Fibroblast of skin of back (primary cell): ENCODE measurements at regions not wholly inside any gene's neighbourhood (a gene's known extent, or its start where the extent isn't known, plus 50 kb on each side); places are given as distances from the start of the nearest gene placed in this dataset.
A peak's percentile ranks its signal among the peaks of the same experiment; 100 is the strongest.
"Not testable (repeated sequence)": the region's sequence is repeated elsewhere in the genome, so short reads cannot be mapped to it uniquely, and the experiment has no call there.

Experiments
- DNase-seq: peaks from one replicate; pipeline ENCODE4 v3.0.0-alpha.2; 2013

DNA sequence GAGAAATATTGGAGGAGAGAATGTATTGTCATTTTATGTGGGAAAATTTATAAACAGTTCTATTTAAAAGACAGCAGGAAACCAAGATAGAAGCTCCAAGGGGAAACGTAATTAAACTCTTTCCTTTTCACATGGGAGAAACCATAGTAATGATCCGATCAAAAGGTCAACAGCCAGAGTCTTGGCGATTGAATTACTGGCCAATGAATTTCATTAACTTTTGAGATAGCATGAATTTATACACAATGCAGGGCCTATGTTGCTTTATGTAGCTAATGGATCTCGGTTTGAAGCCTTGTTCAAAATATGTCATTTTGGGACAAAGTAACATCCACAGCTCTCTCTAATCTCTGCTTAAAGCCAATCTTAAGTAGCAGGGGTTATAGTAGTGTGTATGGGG lies 897.5 kb upstream of the NDST4 start:
- DNase-seq: no peak

DNA sequence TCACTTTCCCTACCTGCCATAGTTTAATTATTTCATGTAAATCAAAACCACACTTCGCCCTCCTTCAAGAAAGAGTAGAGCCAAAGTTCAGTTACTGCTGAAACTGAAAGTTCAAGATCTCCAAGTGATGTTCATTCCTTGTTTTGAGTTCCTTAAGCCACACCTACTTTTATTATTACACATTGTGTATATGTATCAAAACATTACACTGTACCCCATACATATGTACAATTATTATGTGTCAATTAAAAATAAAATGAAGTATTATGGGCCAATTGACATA lies 892.3 kb upstream of the NDST4 start:
- peak; percentile 5 for DNase-seq

DNA sequence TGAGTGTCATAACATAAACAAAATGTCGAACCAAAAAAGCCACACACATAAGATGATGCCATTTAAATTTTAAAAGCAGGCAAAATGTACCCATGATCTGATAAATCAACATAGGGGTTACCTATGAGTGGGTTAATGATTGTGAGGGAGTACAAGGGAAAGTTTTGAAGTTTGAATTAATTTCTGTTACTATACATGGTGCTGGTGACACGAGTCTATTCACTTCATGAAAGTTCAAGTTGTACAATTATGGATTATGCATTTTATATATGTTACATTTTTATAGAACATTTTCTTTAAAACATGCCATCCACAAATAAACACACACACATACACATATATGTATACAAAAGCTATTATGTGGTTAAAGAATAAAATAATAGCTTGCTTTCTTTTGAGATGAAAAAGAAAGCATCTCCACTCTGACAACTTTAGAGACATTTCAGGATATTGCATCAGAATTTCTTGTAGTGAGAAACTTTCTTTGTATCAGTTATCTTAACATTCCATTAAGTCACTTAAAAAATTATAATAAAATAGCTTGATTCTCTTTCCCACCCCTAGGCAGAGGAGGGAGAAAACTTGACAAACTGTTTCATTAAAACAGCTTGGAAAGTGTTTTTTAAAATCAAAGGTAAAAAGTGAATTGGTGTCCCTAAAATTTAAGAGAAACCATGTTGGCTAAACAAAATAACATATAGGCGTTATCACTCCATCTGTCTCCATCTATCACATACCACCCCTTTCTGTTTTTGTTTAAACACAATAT lies 891.8 kb upstream of the NDST4 start:
- DNase-seq: peak; percentile 65

DNA sequence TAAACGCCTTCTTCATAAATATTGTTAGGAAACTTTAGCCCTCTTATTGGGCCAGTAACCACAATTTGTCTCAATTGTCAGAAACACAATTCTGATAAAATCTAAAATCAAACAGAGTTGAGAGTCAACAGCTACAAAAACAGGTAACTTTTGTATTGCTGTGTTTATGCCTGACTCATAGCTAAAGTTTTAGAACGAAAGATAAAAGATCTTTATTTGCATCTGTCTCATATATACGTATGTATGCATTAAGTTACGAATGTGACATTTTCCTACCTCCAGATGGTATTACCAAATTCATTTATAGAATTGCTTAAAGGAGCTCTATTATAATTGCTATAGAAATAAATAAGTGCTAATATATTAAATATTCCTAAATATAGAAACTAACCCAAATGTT lies 887.9 kb upstream of the NDST4 start:
- DNase-seq: no peak

DNA sequence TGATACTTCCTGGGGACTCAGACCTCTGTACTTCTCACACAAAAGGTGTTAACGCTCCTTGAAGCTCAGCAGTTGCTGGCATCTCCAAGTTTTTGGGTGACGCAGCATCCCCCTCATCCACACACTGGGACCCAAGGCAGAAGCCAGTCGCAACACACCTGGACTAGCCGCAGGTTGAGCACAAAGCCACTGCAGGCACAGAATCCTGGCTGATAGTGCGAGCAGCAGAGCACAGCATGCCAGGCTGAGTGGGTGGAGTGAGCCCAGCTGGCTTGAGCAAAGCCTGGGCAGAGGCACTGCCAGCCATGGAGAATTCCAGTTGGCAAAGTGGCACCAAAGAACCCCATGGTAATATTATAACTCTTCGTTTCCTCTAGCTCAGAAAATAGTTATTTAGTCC lies 873.2 kb upstream of the NDST4 start:
- no peak for DNase-seq

DNA sequence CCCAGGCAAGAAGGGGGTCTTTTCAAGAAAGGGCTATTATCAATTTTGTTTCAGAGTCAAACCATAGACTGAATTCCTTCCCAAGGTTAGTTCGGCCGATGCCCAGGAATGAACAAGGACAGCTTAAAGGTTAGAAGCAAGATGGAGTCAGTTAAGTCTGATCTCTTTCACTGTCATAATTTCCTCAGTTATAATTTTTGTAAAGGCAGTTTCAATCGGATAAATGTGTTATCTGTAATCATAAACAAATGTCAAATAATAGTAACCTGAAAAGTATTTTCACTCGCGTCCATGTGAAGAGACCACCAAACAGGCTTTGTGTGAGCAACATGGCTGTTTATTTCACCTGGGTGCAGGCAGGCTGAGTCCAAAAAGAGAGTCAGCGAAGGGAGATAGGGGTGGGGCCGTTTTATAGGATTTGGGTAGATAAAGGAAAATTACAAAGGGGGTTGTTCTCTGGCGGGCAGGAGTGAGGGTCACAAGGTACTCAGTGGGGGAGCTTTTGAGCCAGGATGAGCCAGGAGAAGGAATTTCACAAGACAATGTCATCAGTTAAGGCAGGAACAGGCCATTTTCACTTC lies 862.1 kb upstream of the NDST4 start:
- DNase-seq: not testable (repeated sequence)

DNA sequence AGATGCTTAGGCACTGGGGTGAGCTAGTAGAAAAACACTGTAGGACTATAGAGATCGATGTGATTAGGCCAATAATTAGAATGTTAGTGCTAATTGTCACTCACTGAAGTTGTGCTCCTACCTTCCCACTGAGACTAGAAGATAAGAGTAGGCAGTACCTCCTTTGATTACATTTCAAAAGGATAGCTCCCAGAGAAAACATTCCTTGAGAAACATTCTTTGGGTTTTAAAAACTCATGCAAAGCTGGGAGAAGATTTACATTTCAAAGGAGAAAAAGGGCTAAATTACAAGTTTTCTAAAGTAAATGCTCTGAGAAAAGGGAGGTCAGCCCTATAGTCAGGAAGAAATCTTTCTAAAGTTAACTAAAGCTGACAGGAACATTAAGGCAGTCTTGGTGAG lies 860.3 kb upstream of the NDST4 start:
- no peak for DNase-seq

DNA sequence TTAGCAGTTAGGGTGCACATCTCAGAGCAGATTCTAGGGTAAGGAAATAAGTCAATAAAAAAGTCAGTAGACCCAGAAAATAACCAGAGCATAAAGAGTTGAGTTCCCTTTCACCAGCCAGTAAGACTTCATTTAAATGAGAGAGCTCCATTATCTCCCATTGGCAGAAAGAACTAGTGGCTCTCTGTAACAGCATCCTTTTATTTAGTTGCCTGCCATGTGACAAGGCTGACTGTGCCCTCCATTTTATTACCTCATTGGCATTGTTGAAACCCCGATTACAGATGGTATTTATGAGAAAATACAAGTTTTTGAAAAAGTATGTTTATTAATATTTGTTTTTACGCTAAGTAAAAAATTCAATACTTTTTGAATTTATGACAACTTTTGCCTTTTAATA lies 859.5 kb upstream of the NDST4 start:
- DNase-seq: no peak

DNA sequence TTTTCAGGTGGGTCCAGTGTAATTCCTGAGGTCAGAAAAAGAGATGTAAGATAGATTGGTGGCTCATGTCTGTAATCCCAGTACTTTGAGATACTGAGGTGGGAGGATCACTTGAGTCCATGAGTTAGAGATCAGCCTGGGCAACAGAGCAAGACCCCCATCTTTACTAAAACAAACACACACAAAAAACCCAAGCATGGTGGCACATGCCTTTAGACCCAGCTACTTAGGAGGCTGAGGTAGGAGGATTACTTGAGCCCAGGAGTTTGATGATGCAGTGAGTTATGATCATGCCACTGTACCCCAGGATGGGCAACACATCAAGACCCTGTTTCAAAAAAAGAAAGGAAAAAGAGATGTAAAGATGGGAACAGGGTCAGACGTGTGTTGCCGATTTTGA lies 857.4 kb upstream of the NDST4 start:
- no peak for DNase-seq

DNA sequence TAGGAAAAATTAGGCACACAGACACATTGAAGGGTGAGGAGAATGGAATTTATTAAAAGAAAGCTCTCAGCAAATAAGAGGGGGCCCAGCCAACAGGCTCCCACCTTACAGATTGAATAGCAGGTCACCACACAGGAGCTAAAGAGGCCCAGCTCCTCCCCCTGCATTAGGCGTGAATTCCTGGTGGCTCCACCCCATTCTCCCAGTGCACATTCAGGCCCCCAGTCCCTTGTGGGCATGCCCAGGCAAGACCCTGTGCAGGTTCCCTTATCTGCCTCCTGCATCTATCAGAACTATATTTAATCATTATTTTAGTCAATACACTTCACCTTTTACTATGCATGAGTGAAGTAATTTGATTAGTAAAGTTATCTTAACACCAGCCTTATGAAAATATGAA lies 856.3 kb upstream of the NDST4 start:
- no peak for DNase-seq

DNA sequence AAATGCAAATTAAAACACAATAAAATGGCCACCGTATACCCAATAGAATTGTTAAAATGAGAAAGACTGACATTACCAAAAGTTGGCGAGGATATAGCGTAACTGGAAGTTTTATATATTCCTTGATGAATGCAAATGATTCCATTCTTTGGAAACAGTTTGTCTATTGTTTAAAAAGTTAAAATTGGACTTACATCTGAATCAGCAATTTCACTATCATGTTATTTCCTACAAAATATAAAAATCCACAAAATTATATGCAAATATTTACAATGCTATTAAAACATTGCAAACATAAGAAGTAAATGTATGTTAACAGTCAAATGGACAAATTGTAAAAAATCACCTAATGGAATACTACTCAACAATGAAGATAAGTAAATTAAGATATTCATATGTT lies 852.2 kb upstream of the NDST4 start:
- no peak for DNase-seq

DNA sequence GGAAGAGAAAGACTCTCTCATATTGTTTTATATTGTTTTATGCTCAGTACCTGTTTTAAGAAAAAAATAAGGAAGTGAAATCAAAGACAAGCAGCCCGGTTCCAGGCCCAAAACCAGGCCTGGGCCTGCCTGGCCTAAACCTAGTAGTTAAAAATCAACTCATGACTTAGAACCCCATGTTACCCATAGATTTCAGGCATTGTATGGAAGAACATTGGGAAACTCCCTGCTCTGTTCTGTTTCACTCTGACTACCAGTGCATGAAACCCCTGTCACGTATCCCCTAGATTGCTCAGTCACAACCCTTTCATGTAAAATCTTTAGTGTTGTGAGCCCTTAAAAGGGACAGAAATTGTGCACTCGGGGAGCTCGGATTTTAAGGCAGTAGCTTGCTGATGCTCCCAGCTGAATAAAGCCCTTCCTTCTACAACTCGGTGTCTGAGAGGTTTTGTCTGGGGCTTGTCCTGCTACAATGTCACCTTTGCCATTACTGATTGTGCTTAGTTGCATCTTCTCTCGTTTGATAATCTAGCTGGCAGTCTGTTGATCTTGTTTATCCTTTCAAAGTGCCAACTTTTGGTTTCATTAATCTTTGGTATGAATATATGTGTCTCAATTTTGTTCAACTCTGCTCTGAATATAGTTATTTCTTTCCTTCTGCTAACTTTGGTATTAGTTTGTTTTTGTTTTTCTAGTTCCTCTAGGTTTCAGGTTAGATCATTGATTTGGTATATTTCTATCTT lies 842.8 kb upstream of the NDST4 start:
- not testable (repeated sequence) for DNase-seq

DNA sequence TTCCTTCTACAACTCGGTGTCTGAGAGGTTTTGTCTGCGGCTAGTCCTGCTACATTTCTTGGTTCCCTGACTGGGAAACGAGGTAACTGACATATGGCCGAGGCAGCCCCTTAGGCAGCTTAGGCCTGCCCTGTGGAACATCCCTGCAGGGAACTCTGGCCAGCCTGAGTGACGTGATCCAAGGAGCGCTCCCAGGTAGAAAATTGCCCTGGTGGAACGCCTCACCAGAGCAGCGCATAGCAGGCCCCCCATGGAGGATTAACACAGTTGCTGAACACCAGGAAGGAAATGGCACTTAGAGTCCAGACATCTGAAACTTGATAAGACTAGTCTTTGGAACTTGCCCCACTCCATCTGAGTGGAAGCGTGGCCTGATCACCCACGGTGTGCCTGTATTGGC lies 837.4 kb upstream of the NDST4 start:
- no peak for DNase-seq

DNA sequence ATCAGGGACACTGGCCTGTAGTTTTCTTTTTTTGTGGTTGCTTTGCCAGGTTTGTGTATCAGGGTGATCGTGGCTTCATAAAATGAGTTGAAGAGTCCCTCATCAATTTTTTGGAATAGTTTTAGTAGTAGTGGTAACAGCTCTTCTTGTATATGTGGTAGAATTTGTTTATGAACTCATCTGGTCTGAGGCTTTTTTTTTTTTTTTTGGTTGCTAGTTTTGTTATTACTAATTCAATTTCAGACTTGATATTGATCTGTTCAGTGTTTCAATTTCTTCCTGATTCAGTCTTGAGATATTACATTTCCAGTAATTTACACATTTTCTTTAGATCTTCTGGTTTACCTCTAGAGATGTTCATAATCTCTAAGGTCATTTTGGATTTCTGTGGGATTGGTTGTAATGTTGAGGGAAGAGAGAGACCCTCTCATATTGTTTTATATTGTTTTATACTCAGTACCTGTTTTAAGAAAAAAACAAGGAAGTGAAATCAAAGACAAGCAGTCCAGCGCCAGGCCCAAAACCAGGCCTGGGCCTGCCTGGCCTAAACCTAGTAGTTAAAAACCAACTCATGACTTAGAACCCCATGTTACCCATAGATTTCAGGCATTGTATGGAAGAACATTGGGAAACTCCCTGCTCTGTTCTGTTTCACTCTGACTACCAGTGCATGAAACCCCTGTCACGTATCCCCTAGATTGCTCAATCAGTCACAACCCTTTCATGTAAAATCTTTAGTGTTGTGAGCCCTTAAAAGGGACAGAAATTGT lies 836.7 kb upstream of the NDST4 start:
- DNase-seq: not testable (repeated sequence)

DNA sequence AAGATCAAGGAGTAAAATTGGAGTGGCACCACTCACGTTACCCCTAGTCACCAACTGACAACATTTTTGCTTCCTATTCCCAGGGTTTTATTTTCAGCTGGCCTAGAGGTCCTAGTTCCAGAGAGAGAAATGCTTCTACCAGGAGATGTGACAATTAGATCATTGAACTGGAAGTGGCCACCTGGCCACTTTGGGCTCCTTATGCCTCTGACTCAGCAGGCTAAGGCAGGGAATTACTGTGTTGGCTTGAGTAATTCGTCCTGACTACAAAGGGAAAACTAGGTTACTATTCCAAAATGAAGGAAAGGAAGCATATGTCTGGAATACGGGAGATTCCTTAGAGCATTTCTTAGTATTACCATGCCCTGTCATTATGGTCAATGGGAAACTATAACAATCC lies 831.6 kb upstream of the NDST4 start:
- no peak for DNase-seq

DNA sequence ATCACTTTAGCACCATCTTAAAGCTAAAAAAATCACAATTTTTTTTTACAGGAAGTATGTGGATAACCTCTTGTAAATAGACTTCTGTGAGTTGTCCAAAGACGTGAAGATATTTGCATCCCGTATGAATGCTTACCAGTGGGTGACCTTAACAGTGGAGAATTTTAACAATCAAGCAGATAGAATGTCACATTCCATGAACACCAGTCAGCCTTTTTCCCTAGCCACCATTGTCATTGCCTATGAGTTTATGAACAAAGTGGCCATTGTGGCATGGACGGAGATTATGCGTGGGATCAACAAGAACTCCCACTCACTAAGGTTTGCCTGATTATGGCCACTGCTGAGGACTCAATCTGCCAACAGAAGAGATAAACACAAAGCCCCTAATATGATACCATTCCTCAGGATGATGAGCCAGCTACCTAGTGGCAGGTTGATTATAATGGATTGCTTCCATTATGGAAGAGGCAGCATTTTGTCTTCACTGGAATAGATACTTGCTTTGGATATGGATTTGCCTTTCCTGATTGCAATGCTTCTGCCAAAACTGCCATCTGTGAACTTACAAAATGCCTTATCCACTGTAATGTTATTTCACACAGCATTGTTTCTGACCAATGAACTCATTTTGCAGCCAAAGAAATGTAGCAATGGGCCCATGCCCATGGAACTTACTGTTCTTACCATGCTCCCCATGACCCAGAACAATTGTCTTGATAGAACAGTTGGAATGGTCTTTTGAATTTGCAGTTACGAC lies 830.9 kb upstream of the NDST4 start:
- DNase-seq: no peak

DNA sequence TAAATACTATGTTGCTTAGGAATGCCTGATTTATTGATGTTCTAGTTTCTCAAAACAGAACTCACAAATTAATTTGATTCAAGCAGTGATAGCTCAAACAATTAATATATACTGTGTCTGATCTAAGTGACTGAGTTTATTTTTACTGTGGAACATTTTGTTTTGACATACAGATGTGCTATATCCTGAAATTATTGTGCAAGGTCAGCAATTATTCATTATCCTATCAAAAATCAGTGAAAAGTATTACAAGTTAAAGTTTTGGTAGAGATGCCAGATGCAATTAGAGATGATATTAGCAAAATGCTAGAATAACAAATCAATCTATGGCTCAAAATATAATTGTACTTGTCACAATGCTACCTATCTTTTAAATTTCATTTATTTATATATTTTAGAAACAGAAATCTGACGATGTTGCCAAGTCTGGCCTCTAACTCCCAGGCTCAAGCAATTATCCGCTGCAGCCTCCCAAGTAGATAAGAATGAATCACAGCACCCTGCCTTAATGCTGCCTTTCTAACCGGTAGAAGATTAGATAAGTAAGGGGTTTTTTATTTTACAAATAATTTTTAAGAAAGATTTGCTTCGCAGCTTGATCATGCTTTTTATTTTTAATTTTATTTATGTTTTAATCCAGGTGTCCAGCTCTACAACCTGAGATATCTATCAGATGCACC lies 825.5 kb upstream of the NDST4 start:
- no peak for DNase-seq

DNA sequence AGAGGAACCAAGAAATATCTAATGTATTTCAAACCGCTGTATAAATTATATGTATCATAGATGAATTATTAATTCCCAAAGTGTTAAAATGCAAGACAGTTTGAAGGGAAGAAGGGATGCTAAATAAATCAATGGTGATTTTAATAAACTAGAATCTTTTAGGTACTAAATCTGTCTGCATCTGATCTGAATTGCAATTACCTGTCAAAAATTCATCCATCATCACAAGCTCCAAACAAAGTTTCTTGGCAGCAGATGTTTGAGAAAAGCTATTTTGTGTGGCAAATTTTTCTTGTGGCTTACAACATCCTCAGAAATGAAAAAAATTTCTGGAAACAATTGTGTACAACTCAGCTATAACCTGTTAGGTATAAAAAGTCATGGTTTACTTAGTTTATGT lies 816.0 kb upstream of the NDST4 start:
- no peak for DNase-seq

DNA sequence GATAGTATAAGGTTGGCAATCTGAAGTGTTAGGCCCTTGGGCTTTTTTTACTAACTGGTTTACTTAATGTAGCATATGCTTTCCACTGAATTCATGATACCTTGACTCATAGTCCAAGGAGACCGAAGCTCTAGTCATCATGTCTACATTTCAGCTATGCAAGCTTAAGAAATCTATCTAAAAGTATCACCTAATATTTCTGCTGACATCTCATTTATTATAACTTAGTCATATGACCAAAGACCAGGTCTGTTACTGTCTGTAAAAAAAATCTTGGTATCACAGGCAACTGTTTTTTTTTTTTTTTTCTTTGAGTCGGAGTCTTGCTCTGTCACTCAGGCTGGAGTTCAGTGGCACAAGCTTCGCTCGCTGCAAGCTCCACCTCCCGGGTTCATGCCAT lies 814.0 kb upstream of the NDST4 start:
- no peak for DNase-seq

DNA sequence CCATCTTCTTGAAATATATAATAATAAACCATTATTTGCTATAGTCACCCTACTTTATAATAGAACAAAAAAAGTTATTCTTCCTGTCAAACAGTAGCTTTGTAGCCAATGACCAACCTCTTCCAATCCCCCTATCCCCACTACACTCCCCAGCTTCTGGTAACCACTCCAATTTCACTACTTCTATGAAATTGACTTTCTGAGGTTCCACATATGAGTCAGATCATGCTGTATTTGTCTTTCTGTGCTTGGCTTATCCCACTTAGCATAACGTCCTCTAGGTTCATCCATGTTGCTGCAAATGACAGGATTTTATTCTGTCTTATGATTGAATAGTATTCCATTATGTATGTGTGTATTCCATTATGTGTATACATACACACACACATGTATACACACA lies 809.7 kb upstream of the NDST4 start:
- DNase-seq: no peak

DNA sequence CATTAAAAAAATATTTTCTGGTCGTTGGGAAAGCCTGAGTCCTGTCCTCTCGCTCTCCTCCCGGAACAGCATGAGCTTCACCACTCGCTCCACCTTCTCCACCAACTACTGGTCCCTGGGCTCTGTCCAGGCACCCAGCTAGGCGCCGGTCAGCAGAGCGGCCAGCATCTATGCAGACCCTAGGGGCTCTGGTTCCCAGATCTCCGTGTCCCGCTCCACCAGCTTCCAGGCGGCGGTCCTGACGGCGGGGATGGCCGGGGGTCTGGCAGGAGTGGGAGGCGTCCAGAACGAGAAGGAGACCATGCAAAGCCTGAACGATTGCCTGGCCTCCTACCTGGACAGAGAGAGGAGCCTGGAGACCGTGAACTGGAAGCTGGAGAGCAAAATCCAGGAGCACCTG lies 807.2 kb upstream of the NDST4 start:
- no peak for DNase-seq

DNA sequence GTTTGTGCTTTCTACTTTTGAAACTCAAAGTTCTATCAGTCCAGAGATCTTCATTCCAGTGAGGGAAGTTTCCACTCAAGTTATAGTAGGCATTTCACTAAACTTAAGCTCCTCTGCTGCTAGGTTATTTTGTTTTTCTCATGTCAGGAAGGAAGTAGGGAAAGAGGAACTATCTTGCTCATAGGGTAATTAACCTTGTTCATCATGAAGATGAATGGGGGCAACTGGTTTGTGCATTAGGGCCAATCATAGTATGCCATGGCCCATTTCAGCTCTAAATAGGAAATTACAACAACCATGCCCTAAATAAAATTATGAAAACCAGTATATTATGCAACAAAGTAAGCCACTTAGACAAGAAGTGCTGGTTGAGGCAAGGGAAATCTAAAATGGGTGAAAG lies 804.7 kb upstream of the NDST4 start:
- DNase-seq: no peak
